NCI-H226 (cell line): ENCODE measurements at regions not wholly inside any gene's neighbourhood (a gene's known extent, or its start where the extent isn't known, plus 50 kb on each side); places are given as distances from the start of the nearest gene placed in this dataset.
"Not testable (repeated sequence)": the region's sequence is repeated elsewhere in the genome, so short reads cannot be mapped to it uniquely, and the experiment has no call there.

Source experiments
- DNase-seq: peaks from one replicate; pipeline ENCODE4 v3.0.0-alpha.2; 2015

DNA sequence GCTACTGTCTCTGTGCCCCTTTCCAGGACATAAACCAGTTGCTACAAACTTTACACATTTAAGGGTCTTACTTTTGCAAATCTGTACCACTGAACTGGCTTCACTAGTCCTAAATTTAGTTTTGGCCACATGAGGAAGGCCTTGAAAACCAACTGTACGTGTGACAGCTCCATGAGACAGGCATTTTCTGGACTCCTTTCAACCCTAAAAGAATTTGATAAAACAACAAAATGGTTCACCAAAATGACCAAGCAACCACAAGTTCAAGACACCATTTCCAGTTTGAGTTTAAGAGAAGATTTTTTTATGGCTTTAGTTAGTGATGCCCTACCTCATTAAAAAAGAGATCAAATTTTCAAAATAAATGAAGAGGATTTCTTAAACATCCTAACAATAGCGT is 246.4 kb downstream of the ZNF674 start:
- DNase-seq = no peak

- peak; percentile 31 for DNase-seq
Measured at GRCh38 chrX:46295963-46296362, 249.3 kb downstream of the ZNF674 start.

- DNase-seq = peak; percentile 14
Measured at GRCh38 chrX:46294234-46294633, 251.0 kb downstream of the ZNF674 start.

DNA sequence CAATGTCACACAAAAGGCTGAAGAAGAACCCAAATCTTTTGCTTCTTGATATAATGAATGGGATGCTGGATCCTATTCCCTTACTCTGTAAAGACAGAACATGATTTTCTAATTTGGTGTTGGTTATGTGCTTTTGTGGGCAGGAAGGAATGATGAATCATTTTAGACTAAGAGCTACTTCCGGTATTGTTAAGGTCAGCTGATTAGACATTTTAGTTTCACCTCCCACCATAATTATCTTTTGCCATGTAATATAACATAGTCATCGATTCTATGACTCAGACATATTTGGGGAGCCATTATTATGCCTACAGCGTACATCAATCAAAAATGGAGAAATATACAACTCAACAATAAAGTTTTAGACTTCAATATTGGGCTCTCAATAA is 265.3 kb downstream of the ZNF674 start:
- DNase-seq = peak; percentile 15

GRCh38 chrX:46279214-46279924 is 265.9 kb downstream of the ZNF674 start:
- no peak for DNase-seq

GRCh38 chrX:46278572-46278971 is 266.6 kb downstream of the ZNF674 start:
- DNase-seq = no peak

- DNase-seq = peak; percentile 56
Measured at GRCh38 chrX:46268412-46268811, 276.8 kb downstream of the ZNF674 start.

DNA sequence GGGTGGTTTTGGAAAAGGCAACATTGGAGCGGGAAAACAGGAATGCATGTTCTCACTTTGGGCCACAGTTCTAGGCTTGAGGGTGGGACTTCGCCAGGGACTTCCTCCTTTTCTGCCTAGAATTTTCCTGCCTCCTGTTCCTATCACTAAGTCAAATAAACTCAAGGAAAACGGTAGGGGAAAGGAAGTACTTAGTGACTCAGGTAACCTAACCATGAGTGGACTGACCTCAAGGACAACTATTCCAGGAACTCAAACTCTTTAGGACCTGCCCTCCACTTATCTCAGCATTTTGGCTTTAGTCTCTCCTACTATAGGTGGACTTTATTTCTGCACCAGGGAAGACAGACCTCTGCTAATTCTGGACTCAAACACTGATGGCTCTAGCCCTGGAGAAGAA is 281.7 kb downstream of the ZNF674 start:
- DNase-seq = peak; percentile 47

DNA sequence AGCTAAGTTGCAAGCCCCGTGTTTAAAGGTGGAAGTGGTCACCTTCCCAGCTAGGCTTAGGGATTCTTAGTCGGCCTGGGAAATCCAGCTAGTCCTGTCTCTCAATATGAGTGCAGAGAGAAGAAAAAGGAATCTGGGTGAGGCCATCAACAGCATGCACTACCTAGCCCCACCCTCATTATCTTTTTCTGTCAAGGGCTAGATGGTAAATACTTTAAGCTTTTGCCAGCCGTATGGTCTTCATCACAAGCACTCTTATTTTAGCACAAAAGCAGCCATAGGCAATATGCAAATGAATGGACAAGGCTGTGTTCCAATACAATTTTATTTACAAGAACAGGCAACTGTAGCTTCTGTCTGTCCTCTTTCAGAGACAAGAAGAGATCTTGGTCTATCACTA is 282.9 kb downstream of the ZNF674 start:
- no peak for DNase-seq

DNA sequence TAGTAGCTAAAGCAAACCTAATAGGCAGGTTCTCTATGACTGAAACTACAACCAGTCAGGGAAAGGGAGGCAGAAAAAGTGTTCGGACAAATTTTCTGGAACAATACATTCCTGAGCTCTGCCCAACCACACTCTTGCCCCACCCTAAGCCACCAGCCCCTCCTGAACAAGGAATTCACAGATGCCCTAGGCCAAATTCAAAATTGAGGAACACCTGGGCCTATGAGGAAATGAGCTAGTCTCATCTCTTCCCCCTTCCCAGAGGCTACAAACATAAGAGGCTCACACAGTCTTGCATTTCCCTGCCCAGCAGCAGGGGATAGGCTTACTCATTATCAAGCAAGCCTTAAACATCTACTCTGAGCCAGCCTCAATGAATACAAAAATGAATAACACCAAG is 284.7 kb downstream of the ZNF674 start:
- DNase-seq = peak; percentile 52

DNA sequence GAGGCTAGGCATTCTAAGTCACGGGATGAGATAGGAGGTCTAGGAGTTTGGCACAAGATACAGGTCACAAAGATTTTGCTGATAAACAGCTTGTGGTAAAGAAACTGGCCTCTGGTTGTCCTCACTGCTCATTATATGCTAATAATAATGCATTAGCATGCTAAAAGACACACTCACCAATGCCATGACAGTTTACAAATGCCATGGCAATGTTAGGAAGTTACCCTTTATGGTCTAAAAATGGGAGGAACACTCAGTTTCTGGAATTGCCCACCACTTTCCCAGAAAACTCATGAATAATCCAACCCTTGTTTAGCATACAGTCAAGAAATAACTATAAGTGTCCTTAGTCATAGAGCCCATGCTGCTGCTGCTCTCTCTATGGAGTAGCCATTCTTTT is 286.9 kb downstream of the ZNF674 start:
- no peak for DNase-seq

GRCh38 chrX:46257451-46257879 is 287.8 kb downstream of the ZNF674 start:
- peak; percentile 19 for DNase-seq

- DNase-seq = no peak
Measured at GRCh38 chrX:46256875-46257274, 288.3 kb downstream of the ZNF674 start.

GRCh38 chrX:46255046-46255445 is 290.2 kb downstream of the ZNF674 start:
- no peak for DNase-seq

- DNase-seq = no peak
Measured at GRCh38 chrX:46254641-46255040, 290.6 kb downstream of the ZNF674 start.

DNA sequence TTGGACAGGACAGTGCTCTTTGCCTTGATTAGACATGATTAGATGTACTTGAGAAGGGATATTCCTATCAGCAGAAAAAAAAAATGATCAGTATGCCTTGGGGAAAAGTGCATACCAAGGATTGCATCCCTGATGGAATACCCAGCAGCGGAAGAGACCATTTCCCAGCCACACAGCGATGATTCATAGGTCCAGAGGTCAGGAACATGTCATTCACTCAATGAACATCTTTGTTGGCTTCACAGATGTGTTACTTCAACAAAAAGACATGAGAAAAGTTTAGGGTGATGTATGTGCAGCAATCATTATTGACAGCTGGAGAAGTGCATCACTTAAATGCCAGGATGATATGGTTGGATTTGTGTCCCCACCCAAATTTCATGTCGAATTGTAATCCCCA is 293.5 kb downstream of the ZNF674 start:
- DNase-seq = peak; percentile 24

- no peak for DNase-seq
Measured at GRCh38 chrX:46250151-46250550, 295.1 kb downstream of the ZNF674 start.

DNA sequence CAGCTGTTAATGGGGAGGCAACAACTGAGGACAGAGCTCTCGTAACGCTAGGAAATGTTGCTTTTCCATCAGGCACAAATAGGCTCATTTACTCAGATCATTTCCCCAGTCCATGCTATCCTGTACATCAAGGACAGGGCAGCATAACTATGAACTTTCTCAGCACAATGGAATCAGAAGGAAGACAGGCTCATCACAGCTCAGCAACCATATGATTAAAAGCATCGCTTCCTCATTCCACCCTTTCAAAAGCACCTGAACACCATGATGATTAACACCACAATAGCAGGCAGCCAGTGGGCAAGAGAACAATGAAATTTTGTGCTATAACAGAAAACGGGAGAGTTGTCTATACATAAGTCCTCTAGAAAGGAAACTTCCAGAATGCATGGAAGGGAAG is 297.8 kb downstream of the ZNF674 start:
- no peak for DNase-seq

GRCh38 chrX:46244451-46244850 is 300.8 kb downstream of the ZNF674 start:
- DNase-seq = no peak

DNA sequence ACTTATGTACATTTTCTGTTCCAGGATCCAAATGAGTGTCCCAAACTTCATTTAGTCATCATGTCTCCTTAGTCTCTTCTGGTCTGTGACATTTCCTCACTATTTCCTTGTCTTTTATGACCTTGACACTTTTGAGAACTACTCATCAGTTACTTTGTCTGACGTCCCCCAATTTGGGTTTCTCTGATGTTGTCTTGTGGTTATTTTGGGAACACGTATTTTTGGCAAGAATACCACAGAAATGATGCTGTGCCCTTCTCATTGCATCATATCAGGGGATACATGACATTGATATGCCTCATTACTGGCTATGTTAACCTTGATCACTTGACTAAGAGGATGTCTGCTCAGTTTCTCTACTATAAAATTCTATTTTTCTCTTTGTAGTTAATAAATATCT is 308.8 kb downstream of the ZNF674 start:
- DNase-seq = no peak

GRCh38 chrX:46235778-46236177 is 309.4 kb downstream of the ZNF674 start:
- no peak for DNase-seq

DNA sequence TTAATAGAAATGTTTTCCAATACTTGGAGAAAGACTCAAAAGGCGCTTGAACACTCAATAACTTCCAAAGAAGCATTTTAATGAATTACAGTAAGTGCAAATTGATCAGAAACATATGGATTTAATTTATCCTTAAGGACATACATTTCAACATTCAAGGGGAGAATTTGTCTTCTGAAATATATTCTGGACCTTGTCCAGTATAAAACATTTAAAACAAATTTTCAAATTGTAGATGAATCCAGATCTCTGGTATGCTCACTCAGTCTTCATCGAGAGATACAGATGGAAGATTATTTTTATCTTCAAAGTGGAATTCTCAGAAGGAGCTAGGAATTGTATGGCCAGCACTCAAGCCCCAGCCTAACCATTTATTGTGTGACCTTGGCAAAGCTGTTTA is 310.4 kb downstream of the ZNF674 start:
- no peak for DNase-seq

- DNase-seq = no peak
Measured at GRCh38 chrX:46228389-46228788, 316.8 kb downstream of the ZNF674 start.

GRCh38 chrX:46226422-46226821 is 318.8 kb downstream of the ZNF674 start:
- DNase-seq = no peak

- DNase-seq = not testable (repeated sequence)
Measured at GRCh38 chrX:46223499-46223898, 321.7 kb downstream of the ZNF674 start.
